CD1c-positive myeloid dendritic cell (primary cell): ENCODE measurements at regions not wholly inside any gene's neighbourhood (a gene's known extent, or its start where the extent isn't known, plus 50 kb on each side); places are given as distances from the start of the nearest gene placed in this dataset.
"Not testable (repeated sequence)": the region's sequence is repeated elsewhere in the genome, so short reads cannot be mapped to it uniquely, and the experiment has no call there.

ENCODE experiments used
- DNase-seq: peaks from one replicate; pipeline ENCODE4 v3.0.0-alpha.2; 2016; ENCODE audit errors: extremely low spot score

- no peak for DNase-seq
Observed at GRCh38 chr1:233790121-233790520, 114.4 kb upstream of the SLC35F3 start.

GRCh38 chr1:233790662-233791371 is 113.7 kb upstream of the SLC35F3 start:
- DNase-seq: peak; percentile 58

- DNase-seq: no peak
Observed at GRCh38 chr1:233791372-233791703, 113.1 kb upstream of the SLC35F3 start.

- no peak for DNase-seq
Observed at GRCh38 chr1:233791721-233792120, 112.8 kb upstream of the SLC35F3 start.

- no peak for DNase-seq
Observed at GRCh38 chr1:233794863-233795262, 109.6 kb upstream of the SLC35F3 start.

- DNase-seq: no peak
Observed at GRCh38 chr1:233796146-233796783, 108.2 kb upstream of the SLC35F3 start.

- no peak for DNase-seq
Observed at GRCh38 chr1:233802611-233803010, 101.9 kb upstream of the SLC35F3 start.

GRCh38 chr1:233805786-233806185 is 98.7 kb upstream of the SLC35F3 start:
- no peak for DNase-seq

GRCh38 chr1:233815357-233815756 is 89.1 kb upstream of the SLC35F3 start:
- DNase-seq: no peak

- DNase-seq: no peak
Observed at GRCh38 chr1:233815865-233816264, 88.6 kb upstream of the SLC35F3 start.

GRCh38 chr1:233816348-233816747 is 88.1 kb upstream of the SLC35F3 start:
- DNase-seq: no peak

- no peak for DNase-seq
Observed at GRCh38 chr1:233819042-233819441, 85.4 kb upstream of the SLC35F3 start.

GRCh38 chr1:233824179-233824578 is 80.3 kb upstream of the SLC35F3 start:
- DNase-seq: not testable (repeated sequence)

GRCh38 chr1:233827937-233828336 is 76.5 kb upstream of the SLC35F3 start:
- DNase-seq: not testable (repeated sequence)

- DNase-seq: no peak
Observed at GRCh38 chr1:233828480-233828879, 76.0 kb upstream of the SLC35F3 start.

- DNase-seq: no peak
Observed at GRCh38 chr1:233834609-233835008, 69.9 kb upstream of the SLC35F3 start.

GRCh38 chr1:233838207-233838606 is 66.3 kb upstream of the SLC35F3 start:
- DNase-seq: not testable (repeated sequence)

- DNase-seq: no peak
Observed at GRCh38 chr1:233843525-233844204, 60.8 kb upstream of the SLC35F3 start.

- no peak for DNase-seq
Observed at GRCh38 chr1:233844275-233844674, 60.2 kb upstream of the SLC35F3 start.

- DNase-seq: no peak
Observed at GRCh38 chr1:233844692-233845091, 59.8 kb upstream of the SLC35F3 start.
